GM20000 (cell line): ENCODE measurements at regions not wholly inside any gene's neighbourhood (a gene's known extent, or its start where the extent isn't known, plus 50 kb on each side); places are given as distances from the start of the nearest gene placed in this dataset.

Experiments used
- DNase-seq: peaks from one replicate; pipeline ENCODE4 v3.0.0; 2012; ENCODE audit warnings: low spot score
- CTCF ChIP-seq: IDR thresholded peaks from 2 replicates; pipeline ENCODE4 v1.5.1; 2012; ENCODE audit warnings: mild to moderate bottlenecking, control low read depth; ENCODE audit errors: extremely low read depth, missing control alignments

DNA sequence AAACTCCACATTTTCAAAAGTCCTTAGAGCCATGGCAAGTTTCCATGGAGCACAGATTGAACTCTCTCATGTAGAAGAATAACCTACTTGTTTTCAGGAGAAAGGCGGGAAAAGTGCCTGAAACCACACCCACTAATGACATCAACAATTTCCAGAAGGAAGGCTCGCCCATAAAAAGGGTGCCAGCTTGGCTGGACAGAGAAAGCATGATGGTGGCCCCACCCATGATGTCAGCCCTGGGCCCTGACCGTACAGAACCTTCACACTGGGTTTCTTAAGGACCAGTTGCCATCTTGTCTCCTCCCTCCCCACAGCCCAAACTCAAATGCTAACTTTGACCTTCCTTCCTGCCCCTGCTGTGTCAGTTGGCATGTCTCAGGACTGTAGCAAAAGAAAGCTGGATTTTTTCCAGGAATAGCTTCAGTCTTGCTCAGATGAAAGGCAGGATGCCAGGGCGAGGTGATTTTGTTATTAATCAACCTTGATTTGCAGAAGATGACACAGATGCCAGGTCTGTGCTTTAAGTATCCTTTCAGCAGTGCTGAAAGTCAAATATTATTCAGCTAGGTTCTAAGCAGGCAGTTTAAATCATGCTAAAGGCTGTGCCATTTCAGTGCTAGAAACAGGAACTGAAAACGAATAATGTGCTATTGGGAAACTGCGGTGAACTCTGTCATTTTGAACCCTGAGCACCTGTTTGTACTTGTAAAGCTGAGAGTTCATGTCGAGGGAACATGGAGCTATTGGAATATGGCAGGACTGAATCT, 89.5 kb upstream of the RFC3 start:
- peak; percentile 57 for DNase-seq
- TF ChIP-seq CTCF, result no peak

- no peak for TF ChIP-seq CTCF
- DNase-seq, result no peak
These were observed 87.8 kb upstream of the RFC3 start for GRCh38 chr13:33730147-33730546.

GRCh38 chr13:33730619-33731018, 87.3 kb upstream of the RFC3 start:
- TF ChIP-seq CTCF, result no peak
- DNase-seq, result no peak

- no peak for DNase-seq
- no peak for TF ChIP-seq CTCF
These were observed 82.7 kb upstream of the RFC3 start for GRCh38 chr13:33735276-33735675.

GRCh38 chr13:33739254-33739653, 78.7 kb upstream of the RFC3 start:
- DNase-seq, result no peak
- TF ChIP-seq CTCF, result no peak

DNA sequence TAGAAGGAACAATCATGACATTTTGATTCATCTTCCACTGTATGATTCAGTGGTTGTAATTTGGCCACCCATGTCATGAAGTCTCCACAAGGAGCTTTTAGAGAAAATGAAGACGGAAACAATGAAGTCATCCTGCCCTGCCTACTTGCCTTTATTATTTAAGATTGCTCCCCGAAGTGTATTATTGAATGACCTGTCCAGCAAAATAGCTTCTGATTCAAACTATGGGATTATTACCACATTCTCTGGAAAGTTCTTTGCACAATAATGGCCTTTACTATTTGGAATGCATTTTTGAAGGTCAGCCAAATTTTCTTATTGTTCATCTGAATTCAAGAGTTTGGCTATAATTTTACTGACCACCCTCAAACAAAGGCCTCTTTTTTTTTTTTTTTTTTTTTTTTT, 77.8 kb upstream of the RFC3 start:
- DNase-seq, result no peak
- TF ChIP-seq CTCF, result no peak

- TF ChIP-seq CTCF, result no peak
- DNase-seq, result no peak
These were observed 75.6 kb upstream of the RFC3 start for GRCh38 chr13:33742321-33742720.
